HG02798 (cell line): ENCODE measurements at regions not wholly inside any gene's neighbourhood (a gene's known extent, or its start where the extent isn't known, plus 50 kb on each side); places are given as distances from the start of the nearest gene placed in this dataset.
"Not testable (repeated sequence)": the region's sequence is repeated elsewhere in the genome, so short reads cannot be mapped to it uniquely, and the experiment has no call there.

Source experiments
- ATAC-seq: cut with Tn5 transposase; IDR thresholded peaks from one replicate; pipeline ENCODE4 v1.9.1; 2021; ENCODE audit warnings: mild to moderate bottlenecking; ENCODE audit not compliant: unreplicated experiment, poor library complexity

GRCh38 chr9:11646831-11647230 is 1034.0 kb upstream of the PTPRD start:
- no peak for ATAC-seq

- ATAC-seq = no peak
These were observed 1039.3 kb upstream of the TYRP1 start for GRCh38 chr9:11653867-11654266.

DNA sequence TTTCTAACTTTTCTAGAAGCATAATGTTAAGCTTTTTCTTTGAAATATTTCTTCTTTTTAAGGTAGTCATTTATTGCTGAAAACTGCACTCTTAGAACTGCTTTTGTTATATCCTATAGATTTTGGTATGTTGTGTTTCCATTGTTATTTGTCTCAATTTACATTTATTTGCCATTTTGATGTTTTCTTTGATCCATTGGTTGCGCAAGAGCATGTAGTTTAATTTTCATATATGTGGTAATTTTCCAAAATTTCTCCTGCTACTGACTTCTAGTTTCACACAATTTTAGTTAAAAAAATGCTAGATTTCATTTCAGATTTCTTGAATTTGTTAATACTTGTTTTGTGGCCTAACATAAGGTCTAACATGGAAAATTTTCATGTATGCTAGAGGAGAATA is 1029.3 kb upstream of the TYRP1 start:
- no peak for ATAC-seq

DNA sequence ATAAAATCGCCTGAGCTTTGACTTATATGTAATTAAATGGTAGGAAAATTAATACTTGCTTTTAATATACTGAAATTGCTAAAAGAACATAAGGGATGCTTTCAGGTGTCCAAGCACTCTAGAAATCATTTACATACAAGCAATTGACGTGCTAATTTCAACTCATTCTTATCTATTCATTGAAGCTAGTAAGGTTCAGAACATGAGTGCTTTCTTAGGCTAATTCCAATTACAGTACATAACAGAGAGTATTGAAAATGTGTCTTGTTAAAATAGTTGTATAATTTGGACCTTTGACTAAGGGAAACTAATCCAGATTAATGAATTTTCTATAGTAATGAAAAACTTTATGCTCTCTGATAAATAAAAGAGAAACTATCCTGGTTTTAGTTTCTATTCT is 1016.4 kb upstream of the TYRP1 start:
- no peak for ATAC-seq

DNA sequence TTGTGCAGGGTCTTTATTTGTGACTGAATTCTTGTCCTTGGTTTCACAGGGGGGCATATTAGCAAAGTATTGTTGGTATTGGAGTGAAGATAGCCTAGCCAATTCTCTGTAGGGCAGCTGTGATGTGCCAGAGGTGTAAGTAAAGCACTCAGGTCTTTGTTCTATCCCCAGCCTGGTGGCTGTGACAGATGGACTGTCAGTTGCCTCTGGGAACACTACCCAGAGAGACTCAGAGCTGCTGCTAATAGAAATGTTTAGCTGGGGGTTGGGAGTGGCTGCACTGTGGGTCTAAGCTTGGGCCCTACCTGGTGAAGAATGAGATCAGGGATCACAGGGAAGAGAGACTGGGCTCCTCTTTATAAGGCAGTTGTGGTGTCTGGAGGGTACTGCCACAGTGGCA is 1006.5 kb upstream of the TYRP1 start:
- no peak for ATAC-seq

- ATAC-seq = no peak
These were observed 996.1 kb upstream of the TYRP1 start for GRCh38 chr9:11697126-11697525.

GRCh38 chr9:11701706-11702105 is 991.5 kb upstream of the TYRP1 start:
- ATAC-seq = no peak

DNA sequence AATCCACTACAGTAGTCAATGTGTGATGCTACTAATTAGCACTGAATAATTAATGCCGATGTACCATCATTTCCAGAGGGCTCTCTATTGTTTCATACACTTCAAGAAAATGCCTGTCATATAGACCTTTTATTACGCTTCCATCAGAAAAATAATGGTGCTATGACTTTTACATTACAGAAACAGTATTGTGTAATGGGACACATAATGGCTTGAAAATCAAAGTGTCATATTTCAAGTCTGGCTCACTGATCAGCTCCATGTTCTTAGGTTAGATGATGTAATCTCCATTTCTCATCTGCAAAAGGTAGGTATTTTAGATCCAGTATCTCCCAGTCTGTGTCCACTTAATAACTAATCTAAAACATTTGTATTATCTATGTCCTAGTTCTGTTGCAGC is 990.6 kb upstream of the TYRP1 start:
- ATAC-seq = no peak

- ATAC-seq = not testable (repeated sequence)
These were observed 989.0 kb upstream of the TYRP1 start for GRCh38 chr9:11704198-11704597.

GRCh38 chr9:11708899-11709298 is 984.3 kb upstream of the TYRP1 start:
- ATAC-seq = no peak

DNA sequence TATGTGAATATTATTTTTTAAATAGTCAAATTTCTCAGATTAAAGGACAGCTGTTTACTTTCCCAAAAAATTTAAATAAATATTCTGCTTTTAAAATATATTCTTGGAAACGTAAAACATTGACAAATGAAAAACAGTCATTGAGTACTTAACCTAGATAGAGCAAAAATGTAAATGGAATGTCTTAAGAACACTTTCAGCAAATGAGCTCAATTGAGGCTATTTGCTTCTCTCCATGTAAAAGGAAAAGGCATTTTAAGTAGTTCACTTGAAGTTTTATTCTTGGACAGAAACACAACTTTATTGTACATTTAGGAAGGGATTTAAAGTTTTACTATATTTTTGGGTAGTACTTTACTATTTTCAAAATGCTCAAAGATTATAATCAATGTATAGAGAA is 983.6 kb upstream of the TYRP1 start:
- ATAC-seq = no peak

GRCh38 chr9:11713077-11713476 is 980.1 kb upstream of the TYRP1 start:
- ATAC-seq = no peak

- ATAC-seq = no peak
These were observed 970.2 kb upstream of the TYRP1 start for GRCh38 chr9:11722957-11723356.

DNA sequence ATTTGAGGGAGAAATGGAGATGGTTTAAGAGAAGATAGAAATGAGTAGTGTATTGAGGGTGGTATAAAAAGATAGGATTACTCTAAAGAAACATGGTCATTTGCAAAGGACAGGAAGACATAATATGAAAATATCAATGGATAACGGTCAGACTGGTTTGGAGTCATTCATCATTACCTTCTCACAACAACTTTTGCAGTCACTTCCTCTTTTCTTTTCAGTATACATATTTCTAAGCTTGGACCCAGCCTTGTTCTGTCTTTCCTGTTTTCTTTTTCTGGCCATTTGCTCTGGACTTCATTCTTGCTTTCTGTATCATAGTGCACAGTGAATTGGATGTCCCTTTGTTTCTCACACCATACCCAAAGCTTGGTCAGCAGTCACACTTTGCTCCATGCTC is 966.5 kb upstream of the TYRP1 start:
- ATAC-seq = no peak

- no peak for ATAC-seq
These were observed 957.8 kb upstream of the TYRP1 start for GRCh38 chr9:11735391-11735790.

GRCh38 chr9:11742471-11742870 is 950.7 kb upstream of the TYRP1 start:
- no peak for ATAC-seq

- no peak for ATAC-seq
These were observed 949.8 kb upstream of the TYRP1 start for GRCh38 chr9:11743356-11743755.

DNA sequence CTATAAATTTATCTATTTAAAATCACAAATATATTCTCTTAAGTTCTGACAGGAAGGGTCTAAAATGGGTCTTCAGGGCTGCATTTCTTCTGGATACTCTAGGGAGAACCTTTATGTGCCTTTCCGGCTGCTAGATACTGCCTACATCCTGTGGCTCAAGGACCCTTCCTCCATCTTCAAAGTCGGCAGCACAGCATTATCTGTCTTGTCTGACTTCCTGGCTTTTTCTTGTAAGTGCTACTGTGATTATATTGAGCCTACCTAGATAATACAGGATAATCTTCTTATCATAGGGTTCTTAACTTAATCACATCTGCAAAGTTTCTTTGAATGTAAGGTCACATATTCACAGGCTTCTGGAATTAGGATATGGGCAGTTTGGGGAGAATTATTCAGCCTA is 943.8 kb upstream of the TYRP1 start:
- no peak for ATAC-seq

GRCh38 chr9:11755951-11756350 is 937.2 kb upstream of the TYRP1 start:
- no peak for ATAC-seq

DNA sequence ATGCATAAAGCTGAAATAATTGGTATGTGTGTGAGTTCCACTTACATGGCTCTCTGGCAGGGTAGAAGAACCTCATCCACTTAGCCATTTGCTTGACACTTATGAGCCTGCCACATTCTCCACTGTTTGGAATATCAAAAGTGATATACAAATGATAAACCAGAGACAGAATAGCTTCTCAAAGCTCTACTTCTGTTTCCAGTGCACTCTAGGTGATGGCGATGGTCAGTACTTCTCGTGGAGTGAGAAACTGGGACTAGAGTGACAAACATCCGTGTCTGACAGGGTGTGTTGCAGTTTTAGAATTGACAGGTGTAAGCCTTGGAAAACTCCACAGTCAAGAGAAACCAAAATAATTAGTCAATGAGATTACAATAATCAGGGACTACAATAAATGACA is 935.8 kb upstream of the TYRP1 start:
- ATAC-seq = no peak

DNA sequence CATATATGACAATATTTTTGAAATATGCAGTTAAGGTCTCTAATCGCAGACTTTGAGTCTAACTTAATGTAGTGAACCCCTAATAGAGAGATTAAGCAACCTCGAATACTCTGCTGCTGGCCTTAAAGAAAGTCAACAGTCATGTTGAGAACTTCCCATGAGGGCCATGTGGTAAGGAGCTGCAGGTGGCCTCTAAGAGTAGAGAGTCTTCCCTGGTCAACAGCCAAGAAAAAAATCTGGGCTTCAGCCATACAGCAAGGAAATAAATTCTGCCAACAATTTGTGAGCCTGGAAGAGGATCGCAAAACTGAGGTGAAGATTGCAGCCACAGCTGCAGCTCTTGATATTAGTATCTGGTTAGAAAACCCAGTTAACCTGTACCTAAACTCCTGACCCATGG is 935.2 kb upstream of the TYRP1 start:
- ATAC-seq = no peak

- ATAC-seq = no peak
These were observed 913.2 kb upstream of the TYRP1 start for GRCh38 chr9:11779971-11780370.

DNA sequence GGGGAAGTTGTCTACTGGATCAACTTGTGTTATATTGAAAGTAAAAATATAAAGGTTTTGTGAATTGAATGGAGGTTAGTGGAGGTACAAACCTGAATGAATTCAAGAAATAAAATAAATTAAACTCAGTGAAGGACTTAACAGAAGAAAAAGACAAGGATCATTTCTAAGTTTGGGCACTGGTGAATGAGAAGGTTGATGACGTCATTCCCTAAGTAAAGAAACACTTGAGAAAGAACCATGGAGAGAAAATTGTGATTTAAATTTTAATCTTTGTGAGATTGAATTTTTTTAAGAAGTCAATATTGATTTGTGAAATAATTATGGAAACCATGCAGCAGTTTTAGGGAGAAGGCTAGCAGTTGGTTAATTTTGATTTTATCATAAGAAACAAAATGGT is 900.3 kb upstream of the TYRP1 start:
- no peak for ATAC-seq
